ENCODE measurements at regions not wholly inside any gene's neighbourhood (a gene's known extent, or its start where the extent isn't known, plus 50 kb on each side); places are given as distances from the start of the nearest gene placed in this dataset.

- TF ChIP-seq CTCF (IDR thresholded peaks at IDR 0.05): no peak
- TF ChIP-seq POLR2AphosphoS5 (IDR thresholded peaks at IDR 0.05): no peak
These were observed 57.1 kb upstream of the FSTL4 start for GRCh38 chr5:133669472-133669871.
